Kidney epithelial cell (primary cell): ENCODE measurements at regions not wholly inside any gene's neighbourhood (a gene's known extent, or its start where the extent isn't known, plus 50 kb on each side); places are given as distances from the start of the nearest gene placed in this dataset.

Source experiments
- DNase-seq: peaks from one replicate; pipeline ENCODE4 v3.0.0-alpha.2; 2010; ENCODE audit warnings: low read depth
- H3K27me3 ChIP-seq: 2 replicates; pipeline ENCODE4 v1.6.0; 2011; ENCODE audit warnings: low read length; ENCODE audit not compliant: control insufficient read depth, insufficient read depth
- H3K36me3 ChIP-seq: 2 replicates; pipeline ENCODE4 v1.5.1; 2011; ENCODE audit warnings: low read length; ENCODE audit not compliant: control insufficient read depth, insufficient read depth
- H3K4me3 ChIP-seq: 2 replicates; pipeline ENCODE4 v1.5.1; 2011; ENCODE audit warnings: low read depth, mild to moderate bottlenecking, control low read depth, low read length
- CTCF ChIP-seq: IDR thresholded peaks from 2 replicates; pipeline ENCODE4 v1.5.1; 2011; ENCODE audit warnings: mild to moderate bottlenecking, moderate library complexity, low read length, control low read depth, inconsistent platforms; ENCODE audit not compliant: insufficient read depth, poor library complexity, severe bottlenecking

GRCh38 chr4:123034023-123034422, 111.6 kb upstream of the NUDT6 start:
- Histone ChIP-seq H3K36me3 (no peaks in the 10 kb centered on the region), H3K4me3 (no peak overlapping the region), H3K27me3 (no peaks in the 10 kb centered on the region)
- no peak for TF ChIP-seq CTCF
- no peak for DNase-seq

GRCh38 chr4:123035239-123035638, 112.8 kb upstream of the NUDT6 start:
- Histone ChIP-seq H3K27me3 (no peaks in the 10 kb centered on the region), H3K36me3 (no peaks in the 10 kb centered on the region), H3K4me3 (no peak overlapping the region)
- no peak for DNase-seq
- TF ChIP-seq CTCF: no peak

- TF ChIP-seq CTCF: no peak
- peak; percentile 16 for DNase-seq
- Histone ChIP-seq H3K36me3 (no peaks in the 10 kb centered on the region), H3K4me3 (no peak overlapping the region), H3K27me3 (no peaks in the 10 kb centered on the region)
Measured at GRCh38 chr4:123037804-123038203, 115.4 kb upstream of the NUDT6 start.

GRCh38 chr4:123042095-123042494, 119.7 kb upstream of the NUDT6 start:
- no peak overlapping the region for H3K4me3 ChIP-seq
- no peaks in the 10 kb centered on the region for H3K36me3 ChIP-seq
- TF ChIP-seq CTCF: no peak
- H3K27me3 ChIP-seq: no peaks in the 10 kb centered on the region
- no peak for DNase-seq

- no peak for DNase-seq
- Histone ChIP-seq H3K4me3 (no peak overlapping the region), H3K27me3 (no peaks in the 10 kb centered on the region), H3K36me3 (no peaks in the 10 kb centered on the region)
- no peak for TF ChIP-seq CTCF
Measured at GRCh38 chr4:123043013-123043412, 120.6 kb upstream of the NUDT6 start.

GRCh38 chr4:123043793-123044425, 121.5 kb upstream of the NUDT6 start:
- no peak overlapping the region for H3K4me3 ChIP-seq
- TF ChIP-seq CTCF: no peak
- no peaks in the 10 kb centered on the region for H3K27me3 ChIP-seq
- DNase-seq: no peak
- no peaks in the 10 kb centered on the region for H3K36me3 ChIP-seq
